ENCODE measurements at regions not wholly inside any gene's neighbourhood (a gene's known extent, or its start where the extent isn't known, plus 50 kb on each side); places are given as distances from the start of the nearest gene placed in this dataset.

DNA sequence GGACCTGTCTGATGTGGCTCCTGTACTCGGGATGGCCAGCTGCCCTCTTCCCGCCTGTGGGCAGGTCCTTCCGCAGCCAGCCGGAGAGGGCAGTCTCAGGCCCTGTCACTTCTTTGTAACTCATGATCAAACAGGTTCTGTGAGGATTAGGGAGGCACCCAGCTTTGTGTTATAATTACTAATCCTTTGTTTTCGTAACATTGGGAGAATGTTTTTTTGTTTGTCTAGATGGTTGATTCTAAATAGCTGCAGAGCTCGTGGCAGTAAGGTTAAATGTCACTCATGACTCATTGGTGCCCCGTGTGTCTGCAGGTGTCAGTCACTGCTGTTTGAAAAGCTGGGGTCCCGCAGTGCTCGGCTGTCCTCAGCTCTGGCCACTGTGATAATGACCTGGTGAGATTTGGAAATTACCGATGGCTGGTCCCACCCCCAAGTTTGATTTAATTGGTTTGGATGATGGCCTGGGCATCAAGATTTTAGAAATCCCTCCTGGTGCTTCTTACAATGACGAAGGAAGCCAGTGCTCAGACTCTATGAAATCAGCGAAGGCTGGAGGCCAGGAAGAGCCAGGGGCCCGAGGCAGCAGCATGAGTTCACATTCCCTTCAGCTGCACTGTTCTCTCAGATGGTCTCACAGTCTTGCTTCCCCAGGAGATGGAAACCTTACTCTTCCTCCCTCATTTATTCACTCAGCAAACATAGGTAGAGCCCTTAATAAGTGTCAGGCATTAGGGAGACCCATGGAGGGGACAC lies 172.8 kb downstream of the VAPA start (continued):
- TF ChIP-seq, protein P1, sequence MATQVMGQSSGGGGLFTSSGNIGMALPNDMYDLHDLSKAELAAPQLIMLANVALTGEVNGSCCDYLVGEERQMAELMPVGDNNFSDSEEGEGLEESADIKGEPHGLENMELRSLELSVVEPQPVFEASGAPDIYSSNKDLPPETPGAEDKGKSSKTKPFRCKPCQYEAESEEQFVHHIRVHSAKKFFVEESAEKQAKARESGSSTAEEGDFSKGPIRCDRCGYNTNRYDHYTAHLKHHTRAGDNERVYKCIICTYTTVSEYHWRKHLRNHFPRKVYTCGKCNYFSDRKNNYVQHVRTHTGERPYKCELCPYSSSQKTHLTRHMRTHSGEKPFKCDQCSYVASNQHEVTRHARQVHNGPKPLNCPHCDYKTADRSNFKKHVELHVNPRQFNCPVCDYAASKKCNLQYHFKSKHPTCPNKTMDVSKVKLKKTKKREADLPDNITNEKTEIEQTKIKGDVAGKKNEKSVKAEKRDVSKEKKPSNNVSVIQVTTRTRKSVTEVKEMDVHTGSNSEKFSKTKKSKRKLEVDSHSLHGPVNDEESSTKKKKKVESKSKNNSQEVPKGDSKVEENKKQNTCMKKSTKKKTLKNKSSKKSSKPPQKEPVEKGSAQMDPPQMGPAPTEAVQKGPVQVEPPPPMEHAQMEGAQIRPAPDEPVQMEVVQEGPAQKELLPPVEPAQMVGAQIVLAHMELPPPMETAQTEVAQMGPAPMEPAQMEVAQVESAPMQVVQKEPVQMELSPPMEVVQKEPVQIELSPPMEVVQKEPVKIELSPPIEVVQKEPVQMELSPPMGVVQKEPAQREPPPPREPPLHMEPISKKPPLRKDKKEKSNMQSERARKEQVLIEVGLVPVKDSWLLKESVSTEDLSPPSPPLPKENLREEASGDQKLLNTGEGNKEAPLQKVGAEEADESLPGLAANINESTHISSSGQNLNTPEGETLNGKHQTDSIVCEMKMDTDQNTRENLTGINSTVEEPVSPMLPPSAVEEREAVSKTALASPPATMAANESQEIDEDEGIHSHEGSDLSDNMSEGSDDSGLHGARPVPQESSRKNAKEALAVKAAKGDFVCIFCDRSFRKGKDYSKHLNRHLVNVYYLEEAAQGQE (IDR thresholded peaks at IDR 0.05; ENCODE audit: unreplicated experiment), result no peak
- TF ChIP-seq ZNF331 (CRISPR knock-in tag; IDR thresholded peaks at IDR 0.05; ENCODE audit: low read depth) (no peak), ZNF114 (CRISPR knock-in tag; IDR thresholded peaks at IDR 0.05) (no peak)

DNA sequence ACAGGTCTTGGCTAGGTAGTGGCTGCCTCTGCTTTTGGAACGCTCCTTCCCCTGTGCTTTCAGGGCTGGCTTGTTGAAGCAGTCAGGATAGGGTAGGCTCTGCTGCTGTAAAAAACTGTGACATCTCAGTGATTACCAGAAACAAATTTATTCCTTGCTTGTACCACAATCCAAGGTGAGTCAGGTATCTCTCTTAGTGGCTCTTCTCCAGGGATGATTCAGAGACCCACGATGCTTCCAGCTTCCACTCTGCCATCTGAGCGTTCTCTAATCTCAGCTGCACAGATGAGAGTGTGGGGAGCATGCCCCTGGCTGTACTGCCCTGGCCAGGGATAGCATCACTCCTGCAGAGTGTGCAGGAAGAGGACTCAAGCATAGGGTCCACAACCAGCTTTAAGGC lies 174.9 kb downstream of the VAPA start:
- Histone ChIP-seq H3F3A (replicated peaks; ENCODE audit: low read depth) (no peaks in the 10 kb centered on the region), H3K36me3 (ENCODE audit: insufficient read depth) (no peaks in the 10 kb centered on the region), H2AFZ (no peak overlapping the region), H3K79me2 (replicated peaks; ENCODE audit: insufficient read depth) (no peaks in the 10 kb centered on the region), H3K4me3 (no peak overlapping the region), H4K20me1 (replicated peaks; ENCODE audit: insufficient read depth) (no peaks in the 10 kb centered on the region), H3K27ac (ENCODE audit: low read depth) (no peak overlapping the region), H3K4me1 (ENCODE audit: insufficient read depth) (peaks cover 5% of the 10 kb centered on the region; the same call in 1 of the 2 replicates), H3K9me2 (ENCODE audit: insufficient read depth) (no peaks in the 10 kb centered on the region; the same call in 1 of the 2 replicates), H3K27me3 (ENCODE audit: insufficient read depth) (no peaks in the 10 kb centered on the region), H3K4me2 (no peak overlapping the region)
- no peak overlapping the region for H3K27ac Mint-ChIP-seq
- peaks cover 34% of the 10 kb centered on the region for H3K4me1 Mint-ChIP-seq
- H3K9me3 Mint-ChIP-seq, result peaks cover 19% of the 10 kb centered on the region
- DNase-seq (ENCODE audit: low spot score) (no peak), ATAC-seq (no peak)
- H3K27me3 Mint-ChIP-seq (ENCODE audit: insufficient read depth, low read depth, poor library complexity), result peaks cover 6% of the 10 kb centered on the region
- no peak overlapping the region for H3K4me3 Mint-ChIP-seq
- peaks cover 16% of the 10 kb centered on the region; the same call in 2 of the 3 replicates for H3K36me3 Mint-ChIP-seq (ENCODE audit: low read depth)
- TF ChIP-seq ZNF114 (CRISPR knock-in tag; IDR thresholded peaks at IDR 0.05) (no peak), ZNF331 (CRISPR knock-in tag; IDR thresholded peaks at IDR 0.05; ENCODE audit: low read depth) (no peak), STAT1 (IDR thresholded peaks at IDR 0.05; ENCODE audit: unreplicated experiment) (no peak), EZH2 (IDR thresholded peaks at IDR 0.05; ENCODE audit: low read depth, unreplicated experiment) (no peak), CREB1 (CRISPR knock-in tag; IDR thresholded peaks at IDR 0.05; ENCODE audit: low read depth) (no peak), NANOG (IDR thresholded peaks at IDR 0.05; ENCODE audit: borderline replicate concordance) (no peak)
- TF ChIP-seq, protein P2, sequence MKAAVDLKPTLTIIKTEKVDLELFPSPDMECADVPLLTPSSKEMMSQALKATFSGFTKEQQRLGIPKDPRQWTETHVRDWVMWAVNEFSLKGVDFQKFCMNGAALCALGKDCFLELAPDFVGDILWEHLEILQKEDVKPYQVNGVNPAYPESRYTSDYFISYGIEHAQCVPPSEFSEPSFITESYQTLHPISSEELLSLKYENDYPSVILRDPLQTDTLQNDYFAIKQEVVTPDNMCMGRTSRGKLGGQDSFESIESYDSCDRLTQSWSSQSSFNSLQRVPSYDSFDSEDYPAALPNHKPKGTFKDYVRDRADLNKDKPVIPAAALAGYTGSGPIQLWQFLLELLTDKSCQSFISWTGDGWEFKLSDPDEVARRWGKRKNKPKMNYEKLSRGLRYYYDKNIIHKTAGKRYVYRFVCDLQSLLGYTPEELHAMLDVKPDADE (IDR thresholded peaks at IDR 0.05), result no peak
- TF ChIP-seq, protein P3, sequence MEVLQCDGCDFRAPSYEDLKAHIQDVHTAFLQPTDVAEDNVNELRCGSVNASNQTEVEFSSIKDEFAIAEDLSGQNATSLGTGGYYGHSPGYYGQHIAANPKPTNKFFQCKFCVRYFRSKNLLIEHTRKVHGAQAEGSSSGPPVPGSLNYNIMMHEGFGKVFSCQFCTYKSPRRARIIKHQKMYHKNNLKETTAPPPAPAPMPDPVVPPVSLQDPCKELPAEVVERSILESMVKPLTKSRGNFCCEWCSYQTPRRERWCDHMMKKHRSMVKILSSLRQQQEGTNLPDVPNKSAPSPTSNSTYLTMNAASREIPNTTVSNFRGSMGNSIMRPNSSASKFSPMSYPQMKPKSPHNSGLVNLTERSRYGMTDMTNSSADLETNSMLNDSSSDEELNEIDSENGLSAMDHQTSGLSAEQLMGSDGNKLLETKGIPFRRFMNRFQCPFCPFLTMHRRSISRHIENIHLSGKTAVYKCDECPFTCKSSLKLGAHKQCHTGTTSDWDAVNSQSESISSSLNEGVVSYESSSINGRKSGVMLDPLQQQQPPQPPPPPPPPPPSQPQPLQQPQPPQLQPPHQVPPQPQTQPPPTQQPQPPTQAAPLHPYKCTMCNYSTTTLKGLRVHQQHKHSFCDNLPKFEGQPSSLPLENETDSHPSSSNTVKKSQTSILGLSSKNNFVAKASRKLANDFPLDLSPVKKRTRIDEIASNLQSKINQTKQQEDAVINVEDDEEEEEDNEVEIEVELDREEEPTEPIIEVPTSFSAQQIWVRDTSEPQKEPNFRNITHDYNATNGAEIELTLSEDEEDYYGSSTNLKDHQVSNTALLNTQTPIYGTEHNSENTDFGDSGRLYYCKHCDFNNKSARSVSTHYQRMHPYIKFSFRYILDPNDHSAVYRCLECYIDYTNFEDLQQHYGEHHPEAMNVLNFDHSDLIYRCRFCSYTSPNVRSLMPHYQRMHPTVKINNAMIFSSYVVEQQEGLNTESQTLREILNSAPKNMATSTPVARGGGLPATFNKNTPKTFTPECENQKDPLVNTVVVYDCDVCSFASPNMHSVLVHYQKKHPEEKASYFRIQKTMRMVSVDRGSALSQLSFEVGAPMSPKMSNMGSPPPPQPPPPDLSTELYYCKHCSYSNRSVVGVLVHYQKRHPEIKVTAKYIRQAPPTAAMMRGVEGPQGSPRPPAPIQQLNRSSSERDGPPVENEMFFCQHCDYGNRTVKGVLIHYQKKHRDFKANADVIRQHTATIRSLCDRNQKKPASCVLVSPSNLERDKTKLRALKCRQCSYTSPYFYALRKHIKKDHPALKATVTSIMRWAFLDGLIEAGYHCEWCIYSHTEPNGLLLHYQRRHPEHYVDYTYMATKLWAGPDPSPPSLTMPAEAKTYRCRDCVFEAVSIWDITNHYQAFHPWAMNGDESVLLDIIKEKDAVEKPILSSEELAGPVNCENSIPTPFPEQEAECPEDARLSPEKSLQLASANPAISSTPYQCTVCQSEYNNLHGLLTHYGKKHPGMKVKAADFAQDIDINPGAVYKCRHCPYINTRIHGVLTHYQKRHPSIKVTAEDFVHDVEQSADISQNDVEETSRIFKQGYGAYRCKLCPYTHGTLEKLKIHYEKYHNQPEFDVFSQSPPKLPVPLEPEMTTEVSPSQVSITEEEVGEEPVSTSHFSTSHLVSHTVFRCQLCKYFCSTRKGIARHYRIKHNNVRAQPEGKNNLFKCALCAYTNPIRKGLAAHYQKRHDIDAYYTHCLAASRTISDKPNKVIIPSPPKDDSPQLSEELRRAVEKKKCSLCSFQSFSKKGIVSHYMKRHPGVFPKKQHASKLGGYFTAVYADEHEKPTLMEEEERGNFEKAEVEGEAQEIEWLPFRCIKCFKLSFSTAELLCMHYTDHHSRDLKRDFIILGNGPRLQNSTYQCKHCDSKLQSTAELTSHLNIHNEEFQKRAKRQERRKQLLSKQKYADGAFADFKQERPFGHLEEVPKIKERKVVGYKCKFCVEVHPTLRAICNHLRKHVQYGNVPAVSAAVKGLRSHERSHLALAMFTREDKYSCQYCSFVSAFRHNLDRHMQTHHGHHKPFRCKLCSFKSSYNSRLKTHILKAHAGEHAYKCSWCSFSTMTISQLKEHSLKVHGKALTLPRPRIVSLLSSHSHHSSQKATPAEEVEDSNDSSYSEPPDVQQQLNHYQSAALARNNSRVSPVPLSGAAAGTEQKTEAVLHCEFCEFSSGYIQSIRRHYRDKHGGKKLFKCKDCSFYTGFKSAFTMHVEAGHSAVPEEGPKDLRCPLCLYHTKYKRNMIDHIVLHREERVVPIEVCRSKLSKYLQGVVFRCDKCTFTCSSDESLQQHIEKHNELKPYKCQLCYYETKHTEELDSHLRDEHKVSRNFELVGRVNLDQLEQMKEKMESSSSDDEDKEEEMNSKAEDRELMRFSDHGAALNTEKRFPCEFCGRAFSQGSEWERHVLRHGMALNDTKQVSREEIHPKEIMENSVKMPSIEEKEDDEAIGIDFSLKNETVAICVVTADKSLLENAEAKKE (CRISPR knock-in tag; IDR thresholded peaks at IDR 0.05), result no peak
- TF ChIP-seq, protein P4, sequence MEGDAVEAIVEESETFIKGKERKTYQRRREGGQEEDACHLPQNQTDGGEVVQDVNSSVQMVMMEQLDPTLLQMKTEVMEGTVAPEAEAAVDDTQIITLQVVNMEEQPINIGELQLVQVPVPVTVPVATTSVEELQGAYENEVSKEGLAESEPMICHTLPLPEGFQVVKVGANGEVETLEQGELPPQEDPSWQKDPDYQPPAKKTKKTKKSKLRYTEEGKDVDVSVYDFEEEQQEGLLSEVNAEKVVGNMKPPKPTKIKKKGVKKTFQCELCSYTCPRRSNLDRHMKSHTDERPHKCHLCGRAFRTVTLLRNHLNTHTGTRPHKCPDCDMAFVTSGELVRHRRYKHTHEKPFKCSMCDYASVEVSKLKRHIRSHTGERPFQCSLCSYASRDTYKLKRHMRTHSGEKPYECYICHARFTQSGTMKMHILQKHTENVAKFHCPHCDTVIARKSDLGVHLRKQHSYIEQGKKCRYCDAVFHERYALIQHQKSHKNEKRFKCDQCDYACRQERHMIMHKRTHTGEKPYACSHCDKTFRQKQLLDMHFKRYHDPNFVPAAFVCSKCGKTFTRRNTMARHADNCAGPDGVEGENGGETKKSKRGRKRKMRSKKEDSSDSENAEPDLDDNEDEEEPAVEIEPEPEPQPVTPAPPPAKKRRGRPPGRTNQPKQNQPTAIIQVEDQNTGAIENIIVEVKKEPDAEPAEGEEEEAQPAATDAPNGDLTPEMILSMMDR (conservative IDR thresholded peaks at IDR 0.05; ENCODE audit: low read depth in 2 of 2), result no peak
